Muscle of back (tissue), 3 donors: ENCODE measurements at regions not wholly inside any gene's neighbourhood (a gene's known extent, or its start where the extent isn't known, plus 50 kb on each side); places are given as distances from the start of the nearest gene placed in this dataset.

Experiments used
- DNase-seq, 3 donors: peaks; one replicate each; pipeline versions ENCODE4 v3.0.0 to v3.0.0-alpha.2; 2013

DNA sequence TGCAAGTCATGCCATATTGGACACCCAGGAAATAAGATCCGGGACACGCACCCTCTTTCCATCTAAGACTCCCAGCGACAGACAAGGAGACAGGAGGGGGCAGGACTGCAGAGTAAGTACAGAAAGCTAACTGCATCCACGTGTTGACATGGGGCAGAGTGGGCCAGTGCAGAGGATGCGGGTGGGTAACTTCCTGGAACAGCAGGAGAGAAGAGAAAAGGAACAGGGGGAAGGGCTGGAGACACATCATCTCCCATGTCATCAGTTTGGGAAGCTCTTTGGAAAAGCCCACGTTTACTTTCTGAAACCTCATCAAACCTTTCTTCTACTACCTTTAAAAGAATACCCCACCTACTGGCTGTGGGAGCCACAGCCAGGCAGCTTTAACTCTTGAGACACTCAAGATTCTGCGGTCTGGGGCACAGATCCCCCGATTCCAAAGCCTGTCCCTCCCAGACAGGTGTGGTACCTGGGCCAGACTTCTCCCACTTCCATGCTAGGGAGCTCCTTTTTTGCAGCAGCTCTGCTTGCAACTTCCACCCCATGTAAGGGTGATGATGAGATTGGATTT is 273.5 kb upstream of the RPL38 start:
- no peak for DNase-seq

- no peak for DNase-seq
These were observed 271.2 kb upstream of the RPL38 start for GRCh38 chr17:73932216-73932749.

DNA sequence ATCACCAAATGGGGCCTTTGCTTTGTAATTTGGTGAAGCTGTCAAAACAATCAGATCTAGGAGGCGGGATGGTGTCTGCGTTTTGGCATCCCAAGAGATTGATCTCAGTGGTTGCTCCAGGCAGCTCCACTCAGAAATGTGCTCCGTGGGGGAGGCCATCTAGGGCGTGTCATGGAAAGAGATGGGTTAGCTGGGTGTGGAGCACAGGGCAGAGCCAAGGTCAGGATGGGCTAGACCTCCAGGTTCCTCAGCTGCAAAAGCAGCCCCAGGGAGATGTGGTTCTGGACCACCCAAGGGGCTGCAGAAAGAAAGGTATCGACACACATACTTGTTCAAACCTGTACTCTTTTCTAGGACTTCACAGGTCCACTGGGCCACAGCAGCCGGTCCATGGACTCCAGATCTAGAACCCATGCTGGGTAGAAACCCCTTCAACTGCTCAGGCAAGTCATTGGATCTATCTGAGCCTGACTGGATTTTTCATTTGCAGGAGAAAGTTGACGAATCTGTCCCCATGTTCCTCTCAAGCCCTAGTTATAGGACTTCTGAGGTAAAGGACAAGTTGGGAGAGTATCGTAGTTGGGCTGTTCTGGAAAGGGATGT is 270.2 kb upstream of the RPL38 start:
- DNase-seq, result no peak

GRCh38 chr17:73933871-73934270 is 269.6 kb upstream of the RPL38 start:
- no peak for DNase-seq

GRCh38 chr17:73934696-73935095 is 268.8 kb upstream of the RPL38 start:
- no peak for DNase-seq

GRCh38 chr17:73936908-73937627 is 266.4 kb upstream of the RPL38 start:
- DNase-seq, result no peak

GRCh38 chr17:73938706-73939105 is 264.8 kb upstream of the RPL38 start:
- no peak for DNase-seq

DNA sequence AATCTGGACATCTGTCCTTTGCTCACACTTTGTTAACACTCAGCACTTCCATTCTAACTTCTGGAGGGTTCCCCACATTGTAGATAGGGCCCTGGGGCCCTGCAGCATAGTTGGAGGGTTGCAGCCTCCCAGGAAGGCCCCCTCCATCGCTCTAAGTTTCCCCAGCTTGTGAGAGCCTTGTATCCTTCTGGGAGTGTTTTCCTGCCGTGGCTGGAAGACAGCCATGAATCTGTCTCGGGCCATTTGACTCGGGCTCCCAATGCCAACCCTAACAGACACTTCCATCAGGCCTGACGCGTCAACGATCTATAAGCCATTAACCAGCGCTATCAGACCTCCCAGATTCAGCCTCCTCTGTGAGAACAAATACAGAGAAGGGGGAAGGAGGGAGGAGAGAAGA is 263.7 kb upstream of the RPL38 start:
- DNase-seq, result no peak

GRCh38 chr17:73940511-73940910 is 263.0 kb upstream of the RPL38 start:
- no peak for DNase-seq

GRCh38 chr17:73941919-73942530 is 261.5 kb upstream of the RPL38 start:
- no peak for DNase-seq

- no peak for DNase-seq
These were observed 260.6 kb upstream of the RPL38 start for GRCh38 chr17:73942703-73943415.

- DNase-seq, result peak in 1 of 3 donors; percentile 19
These were observed 259.9 kb upstream of the RPL38 start for GRCh38 chr17:73943416-73944110.

DNA sequence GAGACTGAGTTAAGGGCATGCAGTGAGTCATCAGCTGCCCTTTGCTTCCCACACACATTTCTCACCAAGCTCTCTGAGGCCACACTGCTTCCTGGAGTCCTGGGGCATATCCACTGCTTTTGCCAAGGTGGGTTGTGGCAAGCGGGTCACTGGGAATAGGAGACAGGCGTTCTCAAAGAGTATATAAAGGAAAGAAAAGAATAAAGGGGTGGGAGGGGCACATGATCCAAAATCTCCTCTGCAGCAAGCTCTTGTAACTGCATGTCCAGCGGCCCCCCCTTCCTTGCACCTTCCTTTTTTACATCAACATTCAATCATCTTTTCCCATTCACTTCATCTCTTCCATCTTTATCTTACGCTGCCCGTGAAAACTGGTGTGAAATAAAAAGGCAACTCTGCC is 259.1 kb upstream of the RPL38 start:
- no peak for DNase-seq

- DNase-seq, result no peak
These were observed 256.1 kb upstream of the RPL38 start for GRCh38 chr17:73947281-73947965.

DNA sequence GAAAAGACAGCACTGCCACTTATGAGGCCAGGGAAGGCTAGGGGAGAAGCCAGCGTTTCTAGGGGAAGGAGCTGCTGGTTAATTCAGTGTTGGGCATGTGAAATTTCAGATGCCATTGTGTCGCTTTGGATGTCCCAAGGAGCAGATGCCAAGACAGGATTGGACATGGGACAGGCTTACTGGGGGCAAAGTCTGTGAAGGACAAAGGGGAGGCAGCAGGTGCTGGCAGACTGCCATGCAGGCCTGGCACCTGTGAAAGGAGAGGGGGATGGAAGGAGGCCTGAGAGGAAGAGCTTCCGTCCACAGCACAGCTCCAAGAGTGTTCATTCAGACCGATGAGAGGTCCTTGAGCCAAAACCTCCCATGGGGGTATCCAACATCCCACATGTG is 255.5 kb upstream of the RPL38 start:
- no peak for DNase-seq

DNA sequence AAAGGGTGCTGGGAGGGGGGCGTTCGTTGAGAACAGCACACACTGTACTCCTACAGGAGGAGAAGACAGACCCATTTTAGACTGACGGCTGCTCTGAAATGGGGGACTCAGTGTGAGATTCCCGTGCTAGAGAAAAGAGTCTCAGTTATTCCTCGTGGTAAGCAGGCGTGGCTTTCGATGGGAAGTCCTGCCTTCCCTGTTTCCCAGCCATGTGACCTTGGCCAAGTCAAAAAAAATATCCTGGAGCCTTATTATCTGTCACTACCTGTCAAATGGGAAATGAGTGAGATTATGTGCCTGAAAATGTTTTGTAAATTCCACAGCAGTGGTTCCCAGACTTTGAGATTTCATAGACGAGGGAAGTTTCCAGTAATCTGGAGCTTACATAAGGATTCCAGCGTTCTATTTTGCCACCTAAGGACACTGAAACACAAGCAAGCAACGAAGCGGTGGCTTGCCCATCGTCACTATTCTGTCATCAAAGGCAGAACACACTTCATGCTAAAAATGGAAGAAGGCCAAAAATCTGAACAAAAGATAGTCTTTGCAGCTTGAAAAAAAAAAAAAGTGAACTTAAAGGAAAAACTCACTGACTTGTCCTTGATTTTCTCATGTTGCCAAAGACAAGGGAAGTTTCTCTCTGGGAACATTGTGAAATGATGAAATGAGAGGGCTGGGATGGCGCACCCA is 253.4 kb upstream of the RPL38 start:
- no peak for DNase-seq

DNA sequence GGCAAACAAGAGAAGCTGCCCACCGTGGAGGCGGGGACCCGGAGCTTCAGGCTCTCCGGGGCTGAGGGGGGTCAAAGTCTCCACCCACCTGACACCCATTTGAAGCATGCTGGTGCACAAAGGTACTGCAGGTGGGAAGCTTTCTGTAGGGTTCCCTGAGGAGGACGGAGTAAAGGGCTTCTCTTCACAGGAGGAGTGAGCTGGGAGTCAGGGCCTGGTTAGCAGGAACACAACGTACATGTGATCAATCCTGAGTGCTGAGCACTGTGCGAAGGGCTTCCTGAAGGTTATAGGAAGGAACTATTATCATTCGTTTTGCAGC is 252.9 kb upstream of the RPL38 start:
- DNase-seq, result no peak

GRCh38 chr17:73952082-73952479 is 251.4 kb upstream of the RPL38 start:
- DNase-seq, result peak in 2 of 3 donors; percentile 32 to 74

DNA sequence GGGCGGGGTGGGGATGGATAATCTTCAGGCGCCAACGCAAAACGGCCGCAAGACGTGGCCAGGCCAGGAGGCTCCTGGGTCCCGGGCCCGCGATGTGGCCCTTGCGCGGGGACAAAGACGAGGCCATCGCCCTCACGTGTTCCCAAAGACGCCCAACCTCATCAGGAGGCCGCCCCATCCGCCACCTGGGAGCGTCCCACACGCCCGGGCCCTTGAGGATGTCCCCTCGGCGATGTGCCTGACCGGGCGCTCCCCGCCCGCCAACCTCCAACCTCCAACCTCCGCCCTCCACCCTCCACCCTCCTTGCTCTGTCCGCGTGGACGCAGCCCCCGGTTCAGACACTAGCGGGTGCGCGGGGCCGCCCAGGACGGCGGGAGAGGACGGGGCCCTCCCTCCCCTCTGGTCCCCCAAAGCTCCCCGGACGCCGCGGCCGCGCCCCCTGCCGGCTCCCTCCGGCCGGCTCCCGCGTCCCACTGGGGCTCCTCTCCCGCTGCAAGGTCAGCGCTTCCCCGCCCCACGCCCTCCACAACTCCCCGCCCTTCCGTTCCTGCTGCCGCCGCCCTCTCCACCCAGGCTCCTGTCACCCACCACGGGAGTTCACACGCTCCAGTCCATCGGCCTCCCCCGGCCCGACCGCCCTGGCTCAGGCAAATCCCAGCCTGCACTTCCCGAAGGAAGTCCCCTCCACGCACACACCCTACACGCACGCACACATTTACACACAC is 250.8 kb upstream of the RPL38 start:
- peak in 2 of 3 donors; percentile 10 to 59 for DNase-seq
